ENCODE measurements at regions not wholly inside any gene's neighbourhood (a gene's known extent, or its start where the extent isn't known, plus 50 kb on each side); places are given as distances from the start of the nearest gene placed in this dataset.
"Not testable (repeated sequence)": the region's sequence is repeated elsewhere in the genome, so short reads cannot be mapped to it uniquely, and the experiment has no call there.

- DNase-seq: no peak
These were observed 383.2 kb downstream of the CD83 start for GRCh38 chr6:14500809-14501208.

GRCh38 chr6:14501240-14501639, 383.7 kb downstream of the CD83 start:
- no peak for DNase-seq

GRCh38 chr6:14501914-14502313, 384.3 kb downstream of the CD83 start:
- DNase-seq: no peak

GRCh38 chr6:14502551-14502950, 385.0 kb downstream of the CD83 start:
- DNase-seq: no peak

- DNase-seq: no peak
These were observed 387.8 kb downstream of the CD83 start for GRCh38 chr6:14505401-14505800.

- no peak for DNase-seq
These were observed 389.2 kb downstream of the CD83 start for GRCh38 chr6:14506656-14507246.

GRCh38 chr6:14509120-14509519, 391.5 kb downstream of the CD83 start:
- no peak for DNase-seq

- no peak for DNase-seq
These were observed 392.5 kb downstream of the CD83 start for GRCh38 chr6:14510038-14510437.

- DNase-seq: no peak
These were observed 393.6 kb downstream of the CD83 start for GRCh38 chr6:14511061-14511586.

- no peak for DNase-seq
These were observed 394.7 kb downstream of the CD83 start for GRCh38 chr6:14512246-14512645.

GRCh38 chr6:14513496-14514393, 396.2 kb downstream of the CD83 start:
- DNase-seq: no peak

GRCh38 chr6:14516956-14517355, 399.4 kb downstream of the CD83 start:
- no peak for DNase-seq

- DNase-seq: no peak
These were observed 400.0 kb downstream of the CD83 start for GRCh38 chr6:14517516-14518105.

GRCh38 chr6:14518515-14519217, 401.1 kb downstream of the CD83 start:
- no peak for DNase-seq

- DNase-seq: peak; percentile 89
These were observed 402.5 kb downstream of the CD83 start for GRCh38 chr6:14520029-14520428.

GRCh38 chr6:14520536-14520935, 403.0 kb downstream of the CD83 start:
- no peak for DNase-seq

GRCh38 chr6:14521141-14521540, 403.6 kb downstream of the CD83 start:
- DNase-seq: no peak

- DNase-seq: not testable (repeated sequence)
These were observed 404.3 kb downstream of the CD83 start for GRCh38 chr6:14521861-14522260.

GRCh38 chr6:14524319-14524718, 406.7 kb downstream of the CD83 start:
- no peak for DNase-seq

GRCh38 chr6:14530385-14530784, 412.8 kb downstream of the CD83 start:
- DNase-seq: no peak

- DNase-seq: no peak
These were observed 415.9 kb downstream of the CD83 start for GRCh38 chr6:14533446-14533845.

- no peak for DNase-seq
These were observed 419.5 kb downstream of the CD83 start for GRCh38 chr6:14537030-14537429.

- no peak for DNase-seq
These were observed 422.7 kb downstream of the CD83 start for GRCh38 chr6:14540276-14540675.
